ENCODE measurements at regions not wholly inside any gene's neighbourhood (a gene's known extent, or its start where the extent isn't known, plus 50 kb on each side); places are given as distances from the start of the nearest gene placed in this dataset.

GRCh38 chr2:6512589-6512988 is 353.1 kb downstream of the CMPK2 start:
- no peaks in the 10 kb centered on the region for H3F3A ChIP-seq (ENCODE audit: low read length, unreplicated experiment)
- no peaks in the 10 kb centered on the region for H3K79me2 ChIP-seq (ENCODE audit: low read length)
- no peaks in the 10 kb centered on the region for H3K4me1 ChIP-seq (ENCODE audit: insufficient read depth, low read length)
- ChIA-PET CTCF (no interaction called here), POLR2A (ENCODE audit: unreplicated experiment) (no interaction called here)
- intact Hi-C loops (cut with micrococcal nuclease), result no loop called here
- TF ChIP-seq EZH2 (IDR thresholded peaks at IDR 0.05; ENCODE audit: low read length, unreplicated experiment) (no peak), EZH2phosphoT487 (IDR thresholded peaks at IDR 0.05; ENCODE audit: borderline replicate concordance, low read length) (no peak)
- TF ChIP-seq, protein P1, sequence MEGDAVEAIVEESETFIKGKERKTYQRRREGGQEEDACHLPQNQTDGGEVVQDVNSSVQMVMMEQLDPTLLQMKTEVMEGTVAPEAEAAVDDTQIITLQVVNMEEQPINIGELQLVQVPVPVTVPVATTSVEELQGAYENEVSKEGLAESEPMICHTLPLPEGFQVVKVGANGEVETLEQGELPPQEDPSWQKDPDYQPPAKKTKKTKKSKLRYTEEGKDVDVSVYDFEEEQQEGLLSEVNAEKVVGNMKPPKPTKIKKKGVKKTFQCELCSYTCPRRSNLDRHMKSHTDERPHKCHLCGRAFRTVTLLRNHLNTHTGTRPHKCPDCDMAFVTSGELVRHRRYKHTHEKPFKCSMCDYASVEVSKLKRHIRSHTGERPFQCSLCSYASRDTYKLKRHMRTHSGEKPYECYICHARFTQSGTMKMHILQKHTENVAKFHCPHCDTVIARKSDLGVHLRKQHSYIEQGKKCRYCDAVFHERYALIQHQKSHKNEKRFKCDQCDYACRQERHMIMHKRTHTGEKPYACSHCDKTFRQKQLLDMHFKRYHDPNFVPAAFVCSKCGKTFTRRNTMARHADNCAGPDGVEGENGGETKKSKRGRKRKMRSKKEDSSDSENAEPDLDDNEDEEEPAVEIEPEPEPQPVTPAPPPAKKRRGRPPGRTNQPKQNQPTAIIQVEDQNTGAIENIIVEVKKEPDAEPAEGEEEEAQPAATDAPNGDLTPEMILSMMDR (conservative IDR thresholded peaks at IDR 0.05; ENCODE audit: low read depth, low read length), result no peak
- ATAC-seq (no peak), DNase-seq (no peak)
- no peak overlapping the region for H2AFZ ChIP-seq (ENCODE audit: low read length)
- no peaks in the 10 kb centered on the region for H3K36me3 ChIP-seq (ENCODE audit: low read depth, low read length)
- no TSS peak for BruUV-seq (replicated peaks)
- H3K27ac ChIP-seq (ENCODE audit: low read length), result no peak overlapping the region
- no peaks in the 10 kb centered on the region for H4K20me1 ChIP-seq (ENCODE audit: low read length)
- H3K4me3 ChIP-seq (ENCODE audit: low read length), result no peak overlapping the region
- no peak overlapping the region for H3K9ac ChIP-seq (ENCODE audit: low read length)
- peaks cover 22% of the 10 kb centered on the region; the same call in 1 of the 2 replicates for H3K27me3 ChIP-seq (ENCODE audit: low read length)
- no peaks in the 10 kb centered on the region for H3K9me3 ChIP-seq (ENCODE audit: low read length)
- H3K4me2 ChIP-seq (ENCODE audit: low read length), result no peak overlapping the region
- no peaks in the 10 kb centered on the region for H3K9me2 ChIP-seq (replicated peaks; ENCODE audit: low read length)

DNA sequence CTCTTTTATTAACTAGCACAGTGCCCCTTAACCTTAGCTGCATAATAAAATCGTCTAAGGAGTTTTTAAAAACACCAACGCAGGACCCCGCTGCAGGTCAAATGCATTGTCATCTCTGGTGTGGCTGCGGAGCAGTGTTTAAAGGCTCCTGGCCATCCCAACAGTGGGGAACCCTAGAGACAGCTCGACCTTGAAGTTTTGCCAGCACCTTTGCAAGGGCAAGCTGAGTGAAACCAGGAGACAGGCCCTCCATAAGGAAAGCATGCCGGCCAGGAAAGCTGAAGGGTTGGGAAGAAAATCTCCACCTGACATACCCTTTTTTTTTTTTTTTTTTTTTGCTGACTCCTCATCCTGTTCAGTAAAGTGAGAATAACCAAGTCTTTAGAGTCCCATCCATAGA is 349.0 kb downstream of the CMPK2 start:
- Histone ChIP-seq H3K4me1 (ENCODE audit: insufficient read depth, low read length) (no peaks in the 10 kb centered on the region), H3K4me2 (ENCODE audit: low read length) (no peak overlapping the region), H3F3A (ENCODE audit: low read length, unreplicated experiment) (no peaks in the 10 kb centered on the region), H3K27me3 (ENCODE audit: low read length) (peaks cover 26% of the 10 kb centered on the region), H3K36me3 (ENCODE audit: low read depth, low read length) (no peaks in the 10 kb centered on the region), H2AFZ (ENCODE audit: low read length) (no peak overlapping the region), H3K9me2 (replicated peaks; ENCODE audit: low read length) (no peaks in the 10 kb centered on the region), H4K20me1 (ENCODE audit: low read length) (no peaks in the 10 kb centered on the region), H3K27ac (ENCODE audit: low read length) (no peak overlapping the region), H3K79me2 (ENCODE audit: low read length) (no peaks in the 10 kb centered on the region), H3K9me3 (ENCODE audit: low read length) (no peaks in the 10 kb centered on the region), H3K4me3 (ENCODE audit: low read length) (no peak overlapping the region), H3K9ac (ENCODE audit: low read length) (no peak overlapping the region)
- no peak for DNase-seq
- ChIA-PET CTCF (no interaction called here), POLR2A (ENCODE audit: unreplicated experiment) (no interaction called here)
- no peak for ATAC-seq
- no TSS peak for BruUV-seq (replicated peaks)
- no peak for TF ChIP-seq EZH2 (IDR thresholded peaks at IDR 0.05; ENCODE audit: low read length, unreplicated experiment)
- intact Hi-C loops (cut with micrococcal nuclease), result no loop called here

DNA sequence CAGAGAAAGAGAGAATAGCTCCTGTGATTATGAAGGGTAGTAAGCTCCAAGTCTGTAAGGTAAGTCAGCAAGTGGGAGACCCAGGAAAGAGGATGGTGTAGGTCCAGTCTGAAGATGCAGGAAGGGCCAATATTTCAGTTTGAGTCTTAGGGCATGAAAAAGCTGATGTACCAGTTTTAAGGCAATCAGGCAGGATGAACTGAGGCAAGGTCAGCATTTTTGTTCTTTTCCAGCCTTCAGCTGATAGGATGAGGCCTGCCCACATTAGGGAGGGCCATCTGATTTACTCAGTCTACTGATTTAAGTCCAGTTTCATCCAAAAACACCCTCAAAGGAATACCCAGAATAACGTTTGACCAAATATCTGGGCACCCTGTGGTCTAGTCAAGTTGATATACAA is 347.3 kb downstream of the CMPK2 start:
- CTCF ChIA-PET, result no interaction called here
- BruUV-seq (replicated peaks), result no TSS peak
- H3F3A ChIP-seq (ENCODE audit: low read length, unreplicated experiment), result no peaks in the 10 kb centered on the region

More for the DNA sequence above, 347.3 kb downstream of the CMPK2 start:
- H3K9me2 ChIP-seq (replicated peaks; ENCODE audit: low read length), result no peaks in the 10 kb centered on the region
- intact Hi-C loops (cut with micrococcal nuclease), result no loop called here
- POLR2A ChIA-PET (ENCODE audit: unreplicated experiment), result no interaction called here
- H3K4me2 ChIP-seq (ENCODE audit: low read length), result no peak overlapping the region
- H3K27me3 ChIP-seq (ENCODE audit: low read length), result peaks cover 20% of the 10 kb centered on the region
- no peak overlapping the region for H3K4me3 ChIP-seq (ENCODE audit: low read length)
- no peaks in the 10 kb centered on the region for H4K20me1 ChIP-seq (ENCODE audit: low read length)
- TF ChIP-seq EZH2 (IDR thresholded peaks at IDR 0.05; ENCODE audit: low read length, unreplicated experiment) (no peak), EZH2phosphoT487 (IDR thresholded peaks at IDR 0.05; ENCODE audit: borderline replicate concordance, low read length) (no peak)
- TF ChIP-seq, protein P1 (conservative IDR thresholded peaks at IDR 0.05; ENCODE audit: low read depth, low read length), result no peak
- no peak for ATAC-seq
- no peaks in the 10 kb centered on the region for H3K9me3 ChIP-seq (ENCODE audit: low read length)
- no peaks in the 10 kb centered on the region for H3K36me3 ChIP-seq (ENCODE audit: low read depth, low read length)
- no peak overlapping the region for H2AFZ ChIP-seq (ENCODE audit: low read length)
- no peaks in the 10 kb centered on the region for H3K79me2 ChIP-seq (ENCODE audit: low read length)
- H3K27ac ChIP-seq (ENCODE audit: low read length), result no peak overlapping the region
- H3K4me1 ChIP-seq (ENCODE audit: insufficient read depth, low read length), result no peaks in the 10 kb centered on the region
- no peak overlapping the region for H3K9ac ChIP-seq (ENCODE audit: low read length)
- DNase-seq, result no peak
